ENCODE measurements at regions not wholly inside any gene's neighbourhood (a gene's known extent, or its start where the extent isn't known, plus 50 kb on each side); places are given as distances from the start of the nearest gene placed in this dataset.

DNA sequence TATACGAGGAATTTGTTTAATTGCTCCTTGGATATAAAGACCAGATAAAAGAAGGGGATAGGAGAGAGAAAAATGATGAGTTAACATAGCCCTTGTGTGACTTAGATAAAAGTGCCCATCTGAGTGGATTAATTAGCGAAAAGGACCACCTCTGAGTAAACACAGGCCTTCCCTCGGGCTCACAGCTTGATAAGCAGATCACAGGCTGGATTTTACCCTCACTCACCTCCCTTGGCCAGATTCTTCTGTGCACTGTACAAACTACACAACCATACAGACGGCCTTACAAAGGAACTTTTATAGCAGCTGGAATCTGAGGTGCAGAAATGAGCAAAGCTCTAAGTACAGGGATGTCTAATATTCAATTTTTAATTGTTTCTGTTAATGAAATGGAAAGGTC, 112.4 kb upstream of the STT3B start:
- TF ChIP-seq, protein P1, sequence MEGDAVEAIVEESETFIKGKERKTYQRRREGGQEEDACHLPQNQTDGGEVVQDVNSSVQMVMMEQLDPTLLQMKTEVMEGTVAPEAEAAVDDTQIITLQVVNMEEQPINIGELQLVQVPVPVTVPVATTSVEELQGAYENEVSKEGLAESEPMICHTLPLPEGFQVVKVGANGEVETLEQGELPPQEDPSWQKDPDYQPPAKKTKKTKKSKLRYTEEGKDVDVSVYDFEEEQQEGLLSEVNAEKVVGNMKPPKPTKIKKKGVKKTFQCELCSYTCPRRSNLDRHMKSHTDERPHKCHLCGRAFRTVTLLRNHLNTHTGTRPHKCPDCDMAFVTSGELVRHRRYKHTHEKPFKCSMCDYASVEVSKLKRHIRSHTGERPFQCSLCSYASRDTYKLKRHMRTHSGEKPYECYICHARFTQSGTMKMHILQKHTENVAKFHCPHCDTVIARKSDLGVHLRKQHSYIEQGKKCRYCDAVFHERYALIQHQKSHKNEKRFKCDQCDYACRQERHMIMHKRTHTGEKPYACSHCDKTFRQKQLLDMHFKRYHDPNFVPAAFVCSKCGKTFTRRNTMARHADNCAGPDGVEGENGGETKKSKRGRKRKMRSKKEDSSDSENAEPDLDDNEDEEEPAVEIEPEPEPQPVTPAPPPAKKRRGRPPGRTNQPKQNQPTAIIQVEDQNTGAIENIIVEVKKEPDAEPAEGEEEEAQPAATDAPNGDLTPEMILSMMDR (IDR thresholded peaks at IDR 0.05; ENCODE audit: extremely low read depth in 1 of 2, insufficient read depth in 1 of 2, low read depth in 1 of 2, low read length in 2 of 2): no peak
- no peak for TF ChIP-seq GATA2 (IDR thresholded peaks at IDR 0.05; ENCODE audit: insufficient read depth, insufficient read length, low read depth, low read length)
- no peak for TF ChIP-seq POLR2A (IDR thresholded peaks at IDR 0.05; ENCODE audit: low read depth, low read length)
- no peak for TF ChIP-seq POLR2AphosphoS5 (IDR thresholded peaks at IDR 0.05; ENCODE audit: insufficient read depth, low read depth, low read length)
- TF ChIP-seq EZH2 (IDR thresholded peaks at IDR 0.05; ENCODE audit: borderline replicate concordance, low read depth, low read length, severe bottlenecking): no peak
- TF ChIP-seq, protein P2, sequence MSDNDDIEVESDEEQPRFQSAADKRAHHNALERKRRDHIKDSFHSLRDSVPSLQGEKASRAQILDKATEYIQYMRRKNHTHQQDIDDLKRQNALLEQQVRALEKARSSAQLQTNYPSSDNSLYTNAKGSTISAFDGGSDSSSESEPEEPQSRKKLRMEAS (IDR thresholded peaks at IDR 0.05; ENCODE audit: insufficient read depth, insufficient read length): no peak
- no peak for TF ChIP-seq MYC (IDR thresholded peaks at IDR 0.05; ENCODE audit: low read depth, low read length)
- TF ChIP-seq JUN (IDR thresholded peaks at IDR 0.05; ENCODE audit: borderline replicate concordance, insufficient read depth, insufficient read length, low read depth): no peak

Data from endothelial cell of umbilical vein (primary cell).